NCI-H128 (cell line): ENCODE measurements at regions not wholly inside any gene's neighbourhood (a gene's known extent, or its start where the extent isn't known, plus 50 kb on each side); places are given as distances from the start of the nearest gene placed in this dataset.

Experiments
- DNase-seq: peaks from one replicate; lab custom pipeline; 2025; ENCODE audit not compliant: unreplicated experiment; lab: John Stamatoyannopoulos, UW

- no peak for DNase-seq
These were observed 69.0 kb upstream of the SMC2 start for GRCh38 chr9:104025104-104025503.

- no peak for DNase-seq
These were observed 68.2 kb upstream of the SMC2 start for GRCh38 chr9:104025945-104026344.

- no peak for DNase-seq
These were observed 66.8 kb upstream of the SMC2 start for GRCh38 chr9:104027295-104027694.

- no peak for DNase-seq
These were observed 65.3 kb upstream of the SMC2 start for GRCh38 chr9:104028827-104029226.
